ENCODE measurements at regions not wholly inside any gene's neighbourhood (a gene's known extent, or its start where the extent isn't known, plus 50 kb on each side); places are given as distances from the start of the nearest gene placed in this dataset.

DNA sequence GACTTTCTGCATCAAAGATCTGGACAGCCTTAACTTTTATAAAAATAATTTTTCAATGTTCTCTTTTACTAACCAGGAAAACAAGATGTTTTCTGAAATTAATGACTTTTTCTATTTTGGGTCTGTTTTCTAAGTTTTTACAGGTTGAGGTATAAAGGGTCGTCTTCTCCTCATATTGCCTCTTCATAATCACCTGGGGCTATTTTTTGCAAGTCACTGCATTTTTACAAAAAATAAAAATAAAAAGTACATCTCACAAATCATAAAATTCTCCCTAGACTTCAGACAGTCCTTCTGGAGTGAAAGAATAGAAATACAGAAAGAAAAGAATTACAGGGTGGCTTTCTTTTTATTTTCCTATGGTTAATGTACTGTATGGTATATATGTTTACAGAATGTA is 168.5 kb downstream of the PALM2AKAP2 start:
- Histone ChIP-seq H3K27ac (ENCODE audit: control insufficient read depth, insufficient read depth) (no peak overlapping the region), H3K79me2 (ENCODE audit: control insufficient read depth, insufficient read depth, low read length) (no peaks in the 10 kb centered on the region), H3K36me3 (ENCODE audit: control insufficient read depth in 2 of 2, insufficient read depth in 2 of 2, low read length in 1 of 2) (no peaks in the 10 kb centered on the region), H3K9me3 (replicated peaks; ENCODE audit: control insufficient read depth, insufficient read depth, low read length) (no peaks in the 10 kb centered on the region), H2AFZ (ENCODE audit: control insufficient read depth, low read depth, low read length) (no peak overlapping the region), H3K27me3 (replicated peaks in 1 of 2; ENCODE audit: control insufficient read depth in 2 of 2, insufficient read depth in 2 of 2, low read length in 1 of 2) (no peaks in the 10 kb centered on the region), H3K4me3 (no peak overlapping the region), H4K20me1 (ENCODE audit: control insufficient read depth, insufficient read depth) (no peaks in the 10 kb centered on the region), H3K4me2 (ENCODE audit: control insufficient read depth, insufficient read depth) (no peak overlapping the region), H3K9ac (ENCODE audit: control insufficient read depth, insufficient read depth, low read length) (no peak overlapping the region), H3K4me1 (ENCODE audit: control insufficient read depth, insufficient read depth, low read length) (peaks cover 28% of the 10 kb centered on the region)
- WGBS (ENCODE audit: insufficient coverage, insufficient replicate concordance, low lambda C conversion rate, missing lambda C conversion rate), result 91% methylated on average over 1 of the region's 1 CpG
- no peak for FAIRE-seq
- ATAC-seq, result no peak
- TF ChIP-seq ZNF622 (IDR thresholded peaks at IDR 0.05) (no peak), BMI1 (IDR thresholded peaks at IDR 0.05; ENCODE audit: borderline replicate concordance) (no peak), FOXM1 (IDR thresholded peaks at IDR 0.05; ENCODE audit: low read depth, low read length) (no peak), SMAD1 (IDR thresholded peaks at IDR 0.05; ENCODE audit: low read depth, partially characterized antibody) (no peak), RBBP5 (conservative IDR thresholded peaks at IDR 0.05) (no peak), MYC (IDR thresholded peaks at IDR 0.05; ENCODE audit: insufficient read depth, insufficient read length, insufficient replicate concordance, low read length, severe bottlenecking) (no peak), HSF1 (IDR thresholded peaks at IDR 0.05; ENCODE audit: low read depth, low read length) (no peak)
- TF ChIP-seq, protein P1, sequence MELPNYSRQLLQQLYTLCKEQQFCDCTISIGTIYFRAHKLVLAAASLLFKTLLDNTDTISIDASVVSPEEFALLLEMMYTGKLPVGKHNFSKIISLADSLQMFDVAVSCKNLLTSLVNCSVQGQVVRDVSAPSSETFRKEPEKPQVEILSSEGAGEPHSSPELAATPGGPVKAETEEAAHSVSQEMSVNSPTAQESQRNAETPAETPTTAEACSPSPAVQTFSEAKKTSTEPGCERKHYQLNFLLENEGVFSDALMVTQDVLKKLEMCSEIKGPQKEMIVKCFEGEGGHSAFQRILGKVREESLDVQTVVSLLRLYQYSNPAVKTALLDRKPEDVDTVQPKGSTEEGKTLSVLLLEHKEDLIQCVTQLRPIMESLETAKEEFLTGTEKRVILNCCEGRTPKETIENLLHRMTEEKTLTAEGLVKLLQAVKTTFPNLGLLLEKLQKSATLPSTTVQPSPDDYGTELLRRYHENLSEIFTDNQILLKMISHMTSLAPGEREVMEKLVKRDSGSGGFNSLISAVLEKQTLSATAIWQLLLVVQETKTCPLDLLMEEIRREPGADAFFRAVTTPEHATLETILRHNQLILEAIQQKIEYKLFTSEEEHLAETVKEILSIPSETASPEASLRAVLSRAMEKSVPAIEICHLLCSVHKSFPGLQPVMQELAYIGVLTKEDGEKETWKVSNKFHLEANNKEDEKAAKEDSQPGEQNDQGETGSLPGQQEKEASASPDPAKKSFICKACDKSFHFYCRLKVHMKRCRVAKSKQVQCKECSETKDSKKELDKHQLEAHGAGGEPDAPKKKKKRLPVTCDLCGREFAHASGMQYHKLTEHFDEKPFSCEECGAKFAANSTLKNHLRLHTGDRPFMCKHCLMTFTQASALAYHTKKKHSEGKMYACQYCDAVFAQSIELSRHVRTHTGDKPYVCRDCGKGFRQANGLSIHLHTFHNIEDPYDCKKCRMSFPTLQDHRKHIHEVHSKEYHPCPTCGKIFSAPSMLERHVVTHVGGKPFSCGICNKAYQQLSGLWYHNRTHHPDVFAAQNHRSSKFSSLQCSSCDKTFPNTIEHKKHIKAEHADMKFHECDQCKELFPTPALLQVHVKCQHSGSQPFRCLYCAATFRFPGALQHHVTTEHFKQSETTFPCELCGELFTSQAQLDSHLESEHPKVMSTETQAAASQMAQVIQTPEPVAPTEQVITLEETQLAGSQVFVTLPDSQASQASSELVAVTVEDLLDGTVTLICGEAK (IDR thresholded peaks at IDR 0.05; ENCODE audit: borderline replicate concordance), result no peak
- ChIA-PET CTCF (no interaction called here), SMC1A (ENCODE audit: uncharacterized antibody, unreplicated experiment) (interaction anchor here (1.5 kb wide), 1 partner anchor 35 kb away, joined by 4 read pairs; no protein-coding TSS in a partner anchor), RAD21 (ENCODE audit: unreplicated experiment) (no interaction called here), POLR2A (no interaction called here)
- intact Hi-C loops (cut with micrococcal nuclease; ENCODE audit: unreplicated experiment) (no loop called here), in situ Hi-C loops (cut with MboI) (no loop called here)
- DNase-seq (ENCODE audit: low read depth, low spot score), result no peak
- BruUV-seq (replicated peaks), result no TSS peak
